Gastroesophageal sphincter (tissue), 4 donors: ENCODE measurements at regions not wholly inside any gene's neighbourhood (a gene's known extent, or its start where the extent isn't known, plus 50 kb on each side); places are given as distances from the start of the nearest gene placed in this dataset.

ENCODE experiments used
- ATAC-seq: fragments of 150-250 bp; one replicate; pipeline ENCODE4 v1.9.1; 2016; ENCODE audit warnings: mild to moderate bottlenecking, moderate library complexity
- H3K27ac ChIP-seq, 4 donors: fragments of 200-600 bp; sonication (generic) in 3 of 4; 1 replicate in 3 of 4; 2 replicates in 1 of 4; pipeline ENCODE4 v1.5.1; 2016 to 2019
- H3K27me3 ChIP-seq: fragments of 200-600 bp; sonication (generic); one replicate; pipeline ENCODE4 v1.5.1; 2019
- H3K36me3 ChIP-seq, 2 donors: fragments of 200-600 bp; sonication (generic); one replicate each; pipeline ENCODE4 v1.5.1; 2019; ENCODE audit warnings: control low read depth in 1 of 2
- H3K4me1 ChIP-seq, 3 donors: fragments of 200-600 bp; sonication (generic); 1 replicate in 2 of 3; 2 replicates in 1 of 3; pipeline ENCODE4 v1.5.1; 2016 to 2019; ENCODE audit warnings: control low read depth in 2 of 3
- H3K4me3 ChIP-seq, 2 donors: fragments of 200-600 bp; sonication (generic); one replicate each; pipeline ENCODE4 v1.5.1; 2019; ENCODE audit warnings: mild to moderate bottlenecking in 1 of 2, moderate library complexity in 1 of 2
- H3K9me3 ChIP-seq, 3 donors: fragments of 200-600 bp; sonication (generic); one replicate each; pipeline ENCODE4 v1.5.1; 2017 to 2019; ENCODE audit warnings: control low read depth in 2 of 3
- EP300 ChIP-seq: sonication (generic); formaldehyde crosslinking; IDR thresholded peaks from one replicate; pipeline ENCODE4 v1.6.1; 2017; ENCODE audit warnings: antibody characterized with exemption, mild to moderate bottlenecking
- POLR2A ChIP-seq, 2 donors: fragments of 450-650 bp; IDR thresholded peaks; one replicate each; pipeline ENCODE4 v1.6.1; 2017; ENCODE audit warnings: antibody characterized with exemption in 2 of 2, mild to moderate bottlenecking in 2 of 2, moderate library complexity in 1 of 2
- POLR2AphosphoS5 ChIP-seq: sonication (generic); formaldehyde crosslinking; IDR thresholded peaks from one replicate; pipeline ENCODE4 v1.6.1; 2017; ENCODE audit warnings: antibody characterized with exemption
- WGBS, 2 donors: methylation state at CpG; one replicate each; pipeline ENCODE4 v1.1.5; 2018; ENCODE audit warnings: low coverage in 1 of 2; 5-methylcytosine and 5-hydroxymethylcytosine counted together
- TF ChIP-seq, protein P1 (sequence below), 4 experiments: fragments of 200-600 bp in 2 of 4; fragments of 450-650 bp in 2 of 4; sonication (generic) in 1 of 4; IDR thresholded peaks; one replicate each; pipeline ENCODE4 v1.5.1; 2017 to 2019; ENCODE audit warnings: antibody characterized with exemption in 4 of 4, mild to moderate bottlenecking in 2 of 4, moderate library complexity in 2 of 4

GRCh38 chr6:134866563-134866962 lies 83.3 kb downstream of the ALDH8A1 start:
- H3K9me3 ChIP-seq = no peaks in the 10 kb centered on the region
- TF ChIP-seq EP300 (no peak), POLR2AphosphoS5 (no peak), POLR2A (IDR thresholded peaks at IDR 0.05) (no peak)
- TF ChIP-seq, protein P1, sequence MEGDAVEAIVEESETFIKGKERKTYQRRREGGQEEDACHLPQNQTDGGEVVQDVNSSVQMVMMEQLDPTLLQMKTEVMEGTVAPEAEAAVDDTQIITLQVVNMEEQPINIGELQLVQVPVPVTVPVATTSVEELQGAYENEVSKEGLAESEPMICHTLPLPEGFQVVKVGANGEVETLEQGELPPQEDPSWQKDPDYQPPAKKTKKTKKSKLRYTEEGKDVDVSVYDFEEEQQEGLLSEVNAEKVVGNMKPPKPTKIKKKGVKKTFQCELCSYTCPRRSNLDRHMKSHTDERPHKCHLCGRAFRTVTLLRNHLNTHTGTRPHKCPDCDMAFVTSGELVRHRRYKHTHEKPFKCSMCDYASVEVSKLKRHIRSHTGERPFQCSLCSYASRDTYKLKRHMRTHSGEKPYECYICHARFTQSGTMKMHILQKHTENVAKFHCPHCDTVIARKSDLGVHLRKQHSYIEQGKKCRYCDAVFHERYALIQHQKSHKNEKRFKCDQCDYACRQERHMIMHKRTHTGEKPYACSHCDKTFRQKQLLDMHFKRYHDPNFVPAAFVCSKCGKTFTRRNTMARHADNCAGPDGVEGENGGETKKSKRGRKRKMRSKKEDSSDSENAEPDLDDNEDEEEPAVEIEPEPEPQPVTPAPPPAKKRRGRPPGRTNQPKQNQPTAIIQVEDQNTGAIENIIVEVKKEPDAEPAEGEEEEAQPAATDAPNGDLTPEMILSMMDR (IDR thresholded peaks at IDR 0.05) = no peak
- no peaks in the 10 kb centered on the region for H3K4me1 ChIP-seq
- no peaks in the 10 kb centered on the region for H3K36me3 ChIP-seq
- no peak for ATAC-seq
- WGBS, 2 donors = 55 to 68% methylated on average over 2 of the region's 2 CpGs
- no peak overlapping the region for H3K4me3 ChIP-seq
- no peaks in the 10 kb centered on the region for H3K27me3 ChIP-seq
- no peak overlapping the region for H3K27ac ChIP-seq

DNA sequence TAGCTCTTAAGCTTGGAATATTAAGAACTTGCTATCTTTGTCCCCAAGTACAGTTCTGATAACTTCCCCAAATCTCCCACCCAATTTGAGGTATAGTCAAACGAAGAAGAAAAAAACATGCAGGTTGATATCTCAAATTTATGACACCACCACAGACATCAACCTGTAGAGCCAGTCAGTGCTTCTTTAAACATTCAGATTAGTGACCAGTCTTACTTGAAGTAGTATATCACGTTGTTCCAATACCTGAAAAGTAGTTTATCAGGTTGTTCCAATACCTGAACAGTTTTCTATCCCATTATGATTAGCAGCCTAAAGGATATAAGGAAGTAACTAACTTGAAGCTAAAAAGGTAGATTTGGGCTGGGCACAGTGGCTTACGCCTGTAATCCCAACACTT lies 85.3 kb downstream of the ALDH8A1 start:
- no peaks in the 10 kb centered on the region for H3K27me3 ChIP-seq
- H3K4me1 ChIP-seq = no peaks in the 10 kb centered on the region
- TF ChIP-seq EP300 (no peak), POLR2AphosphoS5 (no peak), POLR2A (IDR thresholded peaks at IDR 0.05) (no peak)
- TF ChIP-seq, protein P1 (IDR thresholded peaks at IDR 0.05) = no peak
- no peak for ATAC-seq
- H3K36me3 ChIP-seq = no peaks in the 10 kb centered on the region
- 90 to 100% methylated on average over 2 to 3 of the region's 3 CpGs for WGBS, 2 donors
- no peaks in the 10 kb centered on the region for H3K9me3 ChIP-seq
- no peak overlapping the region for H3K4me3 ChIP-seq
- no peak overlapping the region for H3K27ac ChIP-seq

DNA sequence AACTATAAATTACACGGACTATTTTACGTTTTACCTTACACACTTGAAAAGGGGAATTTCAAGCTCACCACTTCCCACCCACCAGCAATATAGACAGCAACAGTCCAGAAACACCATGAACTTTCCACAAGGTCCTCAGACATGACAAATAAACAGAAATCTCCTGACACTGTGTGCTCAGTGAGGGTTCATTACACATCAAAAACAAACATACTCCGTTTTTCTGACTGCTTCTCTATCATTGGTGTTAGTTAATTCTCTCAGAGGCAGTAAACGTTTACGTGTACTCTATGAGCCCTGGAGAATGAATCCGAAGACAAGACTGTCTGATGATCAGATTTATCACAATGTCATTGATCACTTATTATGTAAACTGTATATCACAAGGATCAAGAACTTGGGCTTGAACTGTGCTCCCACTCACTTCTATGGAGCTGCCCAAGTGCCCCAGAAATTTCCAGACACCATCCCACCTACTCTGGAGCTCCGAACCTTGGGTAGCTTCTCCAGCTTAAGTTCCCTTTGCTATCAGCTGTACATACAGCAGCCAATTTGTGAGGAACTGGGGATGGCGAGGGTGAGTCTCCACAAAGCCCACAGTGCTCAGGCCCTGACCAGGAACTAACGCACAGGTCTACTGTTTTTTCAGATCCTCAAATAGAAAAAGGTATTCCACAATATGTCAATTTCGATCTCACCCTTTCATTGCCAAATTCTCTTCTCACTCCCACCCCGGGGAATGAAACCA lies 86.0 kb downstream of the ALDH8A1 start:
- no peaks in the 10 kb centered on the region for H3K4me1 ChIP-seq
- no peak for ATAC-seq
- H3K4me3 ChIP-seq = no peak overlapping the region
- no peak overlapping the region for H3K27ac ChIP-seq
- no peaks in the 10 kb centered on the region for H3K36me3 ChIP-seq
- H3K9me3 ChIP-seq = no peaks in the 10 kb centered on the region
- 70 to 75% methylated on average over 9 to 10 of the region's 11 CpGs for WGBS, 2 donors
- H3K27me3 ChIP-seq = no peaks in the 10 kb centered on the region
- no peak for TF ChIP-seq POLR2A (IDR thresholded peaks at IDR 0.05)
- TF ChIP-seq EP300 = no peak
- no peak for TF ChIP-seq POLR2AphosphoS5
- TF ChIP-seq, protein P1 (IDR thresholded peaks at IDR 0.05) = no peak

DNA sequence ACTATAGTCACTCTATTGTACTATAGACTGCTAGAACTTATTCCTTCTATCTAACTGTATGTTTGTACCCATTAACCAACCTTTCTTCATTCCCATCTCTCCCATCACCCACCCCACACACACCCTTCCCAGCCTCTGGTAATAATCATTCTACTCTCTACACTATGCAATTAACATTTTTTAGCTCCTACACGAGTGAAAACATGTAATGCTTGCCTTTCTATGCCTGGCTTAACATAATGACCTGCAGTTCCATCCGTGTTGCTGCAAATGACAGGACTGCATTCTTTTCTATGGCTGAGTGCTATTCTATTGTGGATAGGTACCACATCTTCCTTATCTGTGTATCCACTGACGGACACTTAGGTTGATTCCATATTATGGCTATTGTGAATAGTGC lies 95.5 kb downstream of the ALDH8A1 start:
- H3K36me3 ChIP-seq = no peaks in the 10 kb centered on the region
- WGBS, 2 donors = 80 to 88% methylated on average over 2 to 3 of the region's 3 CpGs
- H3K27me3 ChIP-seq = no peaks in the 10 kb centered on the region
- no peak overlapping the region for H3K4me3 ChIP-seq
- TF ChIP-seq, protein P1 (IDR thresholded peaks at IDR 0.05) = no peak
- TF ChIP-seq EP300 (no peak), POLR2AphosphoS5 (no peak), POLR2A (IDR thresholded peaks at IDR 0.05) (no peak)
- H3K27ac ChIP-seq = no peak overlapping the region
- no peak for ATAC-seq
- H3K4me1 ChIP-seq = no peaks in the 10 kb centered on the region
- H3K9me3 ChIP-seq = no peaks in the 10 kb centered on the region
